ENCODE measurements at regions not wholly inside any gene's neighbourhood (a gene's known extent, or its start where the extent isn't known, plus 50 kb on each side); places are given as distances from the start of the nearest gene placed in this dataset.
"Not testable (repeated sequence)": the region's sequence is repeated elsewhere in the genome, so short reads cannot be mapped to it uniquely, and the experiment has no call there.

DNA sequence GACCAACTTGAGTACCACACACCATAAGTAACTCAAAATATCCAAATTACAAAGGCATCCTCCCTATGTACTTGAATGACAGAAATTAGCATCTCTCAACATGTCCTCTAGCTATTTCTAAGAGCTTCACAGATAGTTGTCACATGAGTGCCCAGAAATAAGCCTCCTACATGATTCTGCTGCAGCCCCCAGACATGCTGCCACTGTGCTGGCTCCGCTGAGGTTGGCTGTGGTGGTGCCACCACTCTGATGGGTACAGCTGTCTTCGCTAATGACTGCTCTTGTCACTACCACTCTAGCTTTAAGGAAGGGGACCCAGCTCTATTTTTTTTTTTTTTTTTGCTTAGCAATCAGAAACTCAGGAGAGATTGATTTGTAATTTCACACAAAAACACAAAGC, 256.0 kb downstream of the GRXCR1 start:
- Histone ChIP-seq H3K27me3 (no peaks in the 10 kb centered on the region), H3K9me3 (replicated peaks in 1 of 11) (no peaks in the 10 kb centered on the region), H3K4me3 (no peak overlapping the region), H3K4me1 (no peaks in the 10 kb centered on the region), H4K20me1 (no peaks in the 10 kb centered on the region), H3K9ac (no peak overlapping the region), H3K36me3 (no peaks in the 10 kb centered on the region), H3K27ac (no peak overlapping the region), H3K4me2 (no peak overlapping the region)
- TF ChIP-seq Cebpa-rat (IDR thresholded peaks at IDR 0.05) = no peak

DNA sequence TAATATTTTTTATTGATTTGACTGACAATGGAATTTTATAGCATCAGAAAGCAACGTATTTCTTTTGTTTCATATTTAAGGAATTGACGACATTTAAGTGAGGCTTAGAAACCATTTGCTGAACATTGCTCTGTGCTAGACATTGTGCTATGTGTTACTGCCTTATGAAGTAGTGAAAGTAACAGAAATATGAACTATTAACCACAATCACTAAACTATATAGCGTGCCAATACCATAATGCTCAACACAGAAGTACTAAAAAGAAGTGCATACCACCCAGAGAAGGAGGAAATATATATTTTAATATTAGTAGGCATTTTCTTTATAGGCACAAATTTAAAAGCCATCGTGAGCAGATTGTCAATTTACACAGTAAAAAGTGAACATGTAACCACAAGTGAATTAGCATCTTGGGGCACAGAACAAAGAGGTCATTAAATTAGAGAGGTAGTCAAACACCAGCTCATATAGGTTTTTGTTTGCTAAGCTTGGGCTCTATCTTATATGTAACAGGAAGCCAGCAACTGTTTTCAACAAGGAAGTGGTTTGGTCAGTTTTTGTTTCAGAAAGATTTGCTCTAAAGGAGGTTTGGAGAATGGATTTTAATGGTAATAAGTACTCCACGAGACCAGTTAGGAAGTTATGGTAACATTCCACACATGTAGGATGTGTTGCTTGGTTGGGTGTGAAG, 270.7 kb downstream of the GRXCR1 start:
- Histone ChIP-seq H4K20me1 (no peaks in the 10 kb centered on the region), H3K4me3 (no peak overlapping the region), H3K27ac (peak overlapping the region in 1 of 11 experiments; percentile 17; a peak in 1 of 22 replicates), H3K9ac (no peak overlapping the region), H3K27me3 (no peaks in the 10 kb centered on the region), H3K4me1 (peaks cover 0 to 12% (median 8%) of the 10 kb centered on the region in 10 experiments; a peak in 10 of 20 replicates), H3K36me3 (no peaks in the 10 kb centered on the region), H3K4me2 (peak overlapping the region; percentile 15 to 54 (median 27); a peak in 14 of 22 replicates), H3K9me3 (replicated peaks in 1 of 11) (no peaks in the 10 kb centered on the region)
- TF ChIP-seq Cebpa-rat (IDR thresholded peaks at IDR 0.05) = no peak

DNA sequence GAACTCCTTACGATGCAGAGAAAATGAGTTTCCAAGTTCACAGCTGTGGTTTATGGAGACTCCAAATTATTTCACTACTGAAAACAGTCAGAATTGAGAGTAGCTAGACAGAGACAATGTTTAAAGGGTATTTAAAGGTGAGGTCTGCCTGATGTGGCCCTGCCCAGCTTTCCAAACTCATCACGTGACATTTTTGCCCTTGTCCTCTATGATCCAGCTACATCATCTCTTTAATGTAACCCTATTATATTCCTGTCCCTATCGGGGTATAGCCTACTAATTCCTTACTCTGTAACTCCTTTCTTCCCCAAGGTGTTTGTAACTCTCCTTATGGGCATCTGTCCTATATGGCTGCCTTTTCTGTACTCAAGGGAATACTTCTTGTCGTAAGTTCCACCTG, 297.2 kb downstream of the GRXCR1 start:
- no peaks in the 10 kb centered on the region for H4K20me1 ChIP-seq
- H3K9ac ChIP-seq = no peak overlapping the region
- H3K4me1 ChIP-seq = no peaks in the 10 kb centered on the region
- no peak overlapping the region for H3K4me2 ChIP-seq
- H3K27ac ChIP-seq = no peak overlapping the region
- H3K9me3 ChIP-seq (replicated peaks in 1 of 11) = no peaks in the 10 kb centered on the region
- H3K27me3 ChIP-seq = no peaks in the 10 kb centered on the region
- no peak overlapping the region for H3K4me3 ChIP-seq
- TF ChIP-seq Cebpa-rat (IDR thresholded peaks at IDR 0.05) = no peak
- H3K36me3 ChIP-seq = no peaks in the 10 kb centered on the region

DNA sequence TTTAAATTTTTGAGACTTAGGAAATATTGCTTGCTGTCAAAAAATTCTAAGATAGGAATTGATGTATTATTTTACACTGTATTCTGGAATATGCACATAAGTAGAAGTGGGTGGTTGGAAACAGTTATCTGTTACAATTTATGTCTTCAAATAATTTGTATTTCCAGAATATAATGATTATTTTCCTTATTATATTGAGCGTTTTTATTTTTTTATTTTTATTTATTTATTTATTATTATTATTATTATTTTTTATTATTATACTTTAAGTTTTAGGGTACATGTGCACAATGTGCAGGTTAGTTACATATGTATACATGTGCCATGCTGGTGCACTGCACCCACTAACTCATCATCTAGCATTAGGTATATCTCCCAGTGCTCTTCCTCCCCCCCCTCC, 320.1 kb downstream of the GRXCR1 start:
- H3K27ac ChIP-seq; H3K9me3 ChIP-seq (replicated peaks in 1 of 11); H3K4me2 ChIP-seq; H4K20me1 ChIP-seq; H3K36me3 ChIP-seq; H3K4me3 ChIP-seq; H3K9ac ChIP-seq; H3K4me1 ChIP-seq; H3K27me3 ChIP-seq: not testable (repeated sequence)

DNA sequence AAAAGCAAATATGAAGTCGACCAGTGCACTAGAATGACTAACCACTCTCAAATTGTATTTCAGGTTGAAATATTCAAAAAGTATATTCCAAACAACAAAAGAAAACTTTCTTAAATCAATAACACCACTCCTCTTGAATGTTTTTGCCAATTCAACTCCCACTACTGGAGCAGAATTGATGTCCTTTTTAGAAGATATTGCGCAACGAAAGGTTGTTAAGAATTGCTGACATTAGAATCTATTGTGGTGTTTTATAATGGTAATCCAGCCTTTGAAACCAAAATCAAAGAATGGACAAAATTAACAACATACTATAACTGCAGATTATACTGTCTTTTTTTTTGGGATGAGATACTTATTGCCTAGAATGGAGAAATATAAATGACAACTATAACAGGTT, 331.3 kb downstream of the GRXCR1 start:
- H3K4me1 ChIP-seq = peaks cover 0 to 16% (median 0%) of the 10 kb centered on the region in 10 experiments; a peak in 6 of 20 replicates
- H3K9ac ChIP-seq = no peak overlapping the region
- no peak overlapping the region for H3K27ac ChIP-seq
- no peak overlapping the region for H3K4me3 ChIP-seq
- H3K36me3 ChIP-seq = no peaks in the 10 kb centered on the region
- peak in 4 of 11 experiments; percentile 36 to 86 (median 64); a peak in 7 of 22 replicates for TF ChIP-seq Cebpa-rat (IDR thresholded peaks at IDR 0.05)
- H4K20me1 ChIP-seq = no peaks in the 10 kb centered on the region
- no peaks in the 10 kb centered on the region for H3K9me3 ChIP-seq (replicated peaks in 1 of 11)
- H3K4me2 ChIP-seq = peak overlapping the region in 1 of 11 experiments; percentile 51; a peak in 2 of 22 replicates
- no peaks in the 10 kb centered on the region for H3K27me3 ChIP-seq

DNA sequence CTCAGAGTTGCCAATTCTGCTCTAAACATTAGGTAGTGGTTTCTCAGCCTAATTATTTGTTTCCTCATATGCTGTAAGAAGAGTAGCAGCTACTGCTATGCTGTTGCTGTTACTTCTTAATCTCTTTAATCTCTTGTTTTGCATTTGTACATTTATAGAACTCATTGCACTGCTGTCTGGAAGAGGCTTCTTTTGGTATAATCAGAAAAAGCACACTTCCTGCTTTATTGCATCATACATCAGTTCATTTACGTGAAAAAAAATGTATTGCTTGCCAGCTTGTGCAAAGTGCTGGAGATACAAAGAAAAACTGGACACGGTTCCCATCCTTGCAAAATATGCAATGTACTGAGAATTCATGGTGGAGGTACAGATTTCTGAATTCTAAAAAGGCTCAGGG, 332.0 kb downstream of the GRXCR1 start:
- no peak overlapping the region for H3K9ac ChIP-seq
- no peaks in the 10 kb centered on the region for H3K36me3 ChIP-seq
- H3K4me1 ChIP-seq = peaks cover 0 to 16% (median 0%) of the 10 kb centered on the region in 10 experiments; a peak in 6 of 20 replicates
- H3K27ac ChIP-seq = no peak overlapping the region; a peak in 1 of 22 replicates
- peak in 3 of 11 experiments; percentile 41 to 48 (median 41); a peak in 5 of 22 replicates for TF ChIP-seq Cebpa-rat (IDR thresholded peaks at IDR 0.05)
- H4K20me1 ChIP-seq = no peaks in the 10 kb centered on the region
- H3K27me3 ChIP-seq = no peaks in the 10 kb centered on the region
- H3K4me2 ChIP-seq = peak overlapping the region in 4 of 11 experiments; percentile 11 to 51 (median 26); a peak in 6 of 22 replicates
- H3K9me3 ChIP-seq (replicated peaks in 1 of 11) = no peaks in the 10 kb centered on the region
- no peak overlapping the region for H3K4me3 ChIP-seq

DNA sequence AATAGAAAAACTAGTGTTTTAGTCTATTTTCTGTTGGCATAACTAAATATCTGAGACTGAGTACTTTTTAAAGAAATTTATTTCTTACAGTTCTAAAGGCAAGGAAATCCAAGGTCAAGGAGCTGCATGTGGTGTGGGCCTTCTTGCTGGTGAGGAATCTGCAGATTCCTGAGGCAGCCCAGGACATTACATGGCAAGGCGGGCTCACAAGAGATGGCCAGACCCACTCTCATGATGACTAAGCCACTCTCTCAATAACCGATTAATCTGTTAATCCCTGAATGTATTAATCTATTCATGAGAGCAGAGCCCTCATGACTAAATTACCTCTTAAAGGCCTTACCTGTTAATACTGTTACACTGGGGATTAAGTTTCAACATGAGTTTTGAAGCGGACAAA, 340.8 kb downstream of the GRXCR1 start:
- Histone ChIP-seq H3K4me3 (no peak overlapping the region), H3K4me2 (no peak overlapping the region), H3K4me1 (peaks cover 0 to 8% (median 0%) of the 10 kb centered on the region in 10 experiments; a peak in 2 of 20 replicates), H3K9me3 (replicated peaks in 1 of 11) (no peaks in the 10 kb centered on the region), H3K36me3 (no peaks in the 10 kb centered on the region), H3K27ac (no peak overlapping the region), H3K27me3 (no peaks in the 10 kb centered on the region), H4K20me1 (no peaks in the 10 kb centered on the region), H3K9ac (no peak overlapping the region)
- TF ChIP-seq Cebpa-rat (IDR thresholded peaks at IDR 0.05) = no peak

DNA sequence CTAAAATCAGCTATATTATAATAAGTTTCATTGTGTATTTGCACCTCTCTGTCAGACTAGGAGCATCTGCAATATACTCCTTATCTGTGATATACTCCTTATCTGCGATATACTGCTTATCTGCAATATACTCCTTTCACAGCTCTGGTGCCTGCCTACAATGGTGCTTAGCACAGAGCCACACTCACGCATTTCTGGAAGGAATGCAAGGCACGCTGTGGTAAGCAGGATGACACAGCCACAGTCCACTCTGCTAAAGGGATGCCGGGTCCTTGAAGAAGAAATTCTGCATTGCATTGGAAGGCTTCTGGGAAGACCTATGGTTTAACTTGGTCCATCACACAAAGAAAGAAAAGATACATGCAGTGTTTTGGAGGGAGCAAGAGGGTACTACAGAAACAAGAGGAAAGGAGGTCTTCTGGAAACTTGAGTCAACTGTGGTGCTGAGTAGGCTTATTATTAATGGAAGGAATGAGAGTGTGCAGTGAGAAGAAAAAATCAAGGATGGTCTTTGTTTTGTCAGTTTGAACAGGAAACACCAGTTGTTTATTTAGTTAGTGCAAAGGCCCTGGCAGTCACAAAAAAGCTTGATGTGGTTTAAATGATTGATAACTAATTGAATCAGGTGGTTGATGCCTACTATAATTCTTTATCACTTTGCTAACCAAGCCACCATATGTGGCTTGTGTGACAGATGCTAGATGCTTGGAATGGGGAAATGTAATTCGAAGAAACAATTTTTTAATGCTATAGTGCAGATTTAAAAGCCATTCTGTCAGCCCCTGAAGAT, 342.3 kb downstream of the GRXCR1 start:
- no peak for TF ChIP-seq Cebpa-rat (IDR thresholded peaks at IDR 0.05)
- Histone ChIP-seq H3K4me1 (peaks cover 0 to 8% (median 0%) of the 10 kb centered on the region in 10 experiments; a peak in 2 of 20 replicates), H3K4me3 (no peak overlapping the region), H3K36me3 (no peaks in the 10 kb centered on the region), H4K20me1 (no peaks in the 10 kb centered on the region), H3K27ac (no peak overlapping the region), H3K9me3 (replicated peaks in 1 of 11) (no peaks in the 10 kb centered on the region), H3K4me2 (0 out of 22 replicates have a peak overlapping the region, but pooled peaks of 1 of the 11 experiments have one; percentile 0), H3K27me3 (no peaks in the 10 kb centered on the region), H3K9ac (no peak overlapping the region)

DNA sequence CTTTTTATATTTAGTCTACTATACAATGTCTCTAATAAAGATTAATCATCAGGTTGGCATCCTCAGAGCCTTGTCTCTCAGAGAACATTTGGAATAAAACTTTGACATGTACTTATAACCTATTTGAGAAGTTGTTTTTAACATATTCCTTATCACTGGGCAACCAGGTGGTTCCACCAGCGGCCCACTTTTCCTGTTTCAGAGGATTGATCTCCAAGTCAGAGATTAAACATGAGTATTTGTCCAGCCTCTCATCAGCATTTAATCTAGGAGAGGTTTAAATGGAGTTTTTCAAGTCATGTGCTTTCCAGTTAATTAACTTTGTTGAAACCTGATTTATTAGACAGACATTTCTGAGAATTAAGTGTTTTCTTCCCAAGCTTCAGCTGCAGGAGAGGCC, 345.5 kb downstream of the GRXCR1 start:
- no peaks in the 10 kb centered on the region for H4K20me1 ChIP-seq
- H3K27ac ChIP-seq = no peak overlapping the region
- H3K4me3 ChIP-seq = no peak overlapping the region
- H3K27me3 ChIP-seq = no peaks in the 10 kb centered on the region
- H3K4me1 ChIP-seq = peaks cover 0 to 8% (median 0%) of the 10 kb centered on the region in 10 experiments; a peak in 2 of 20 replicates
- H3K9ac ChIP-seq = no peak overlapping the region
- H3K4me2 ChIP-seq = no peak overlapping the region
- no peaks in the 10 kb centered on the region for H3K9me3 ChIP-seq (replicated peaks in 1 of 11)
- H3K36me3 ChIP-seq = no peaks in the 10 kb centered on the region
- TF ChIP-seq Cebpa-rat (IDR thresholded peaks at IDR 0.05) = no peak

All from BLaER1 treated with 17β-estradiol and CSF1 and Interleukin-3, amounts not matched to agents 10 nM and 100 nM (cell line).